ENCODE measurements at regions not wholly inside any gene's neighbourhood (a gene's known extent, or its start where the extent isn't known, plus 50 kb on each side); places are given as distances from the start of the nearest gene placed in this dataset.

- no peak for DNase-seq
Observed at GRCh38 chr2:8574196-8575037, 107.4 kb upstream of the ID2 start.

GRCh38 chr2:8575038-8575833 lies 106.6 kb upstream of the ID2 start:
- DNase-seq, result peak; percentile 73

GRCh38 chr2:8575834-8576423 lies 105.9 kb upstream of the ID2 start:
- peak; percentile 34 for DNase-seq

GRCh38 chr2:8576525-8577167 lies 105.2 kb upstream of the ID2 start:
- peak; percentile 62 for DNase-seq

- DNase-seq, result no peak
Observed at GRCh38 chr2:8577573-8577972, 104.3 kb upstream of the ID2 start.

GRCh38 chr2:8578335-8579244 lies 103.3 kb upstream of the ID2 start:
- no peak for DNase-seq

GRCh38 chr2:8579485-8580085 lies 102.3 kb upstream of the ID2 start:
- no peak for DNase-seq

GRCh38 chr2:8580316-8581233 lies 101.3 kb upstream of the ID2 start:
- DNase-seq, result no peak

- no peak for DNase-seq
Observed at GRCh38 chr2:8581234-8581561, 100.7 kb upstream of the ID2 start.

- DNase-seq, result peak; percentile 62
Observed at GRCh38 chr2:8581601-8582041, 100.2 kb upstream of the ID2 start.

- no peak for DNase-seq
Observed at GRCh38 chr2:8582191-8582590, 99.7 kb upstream of the ID2 start.

GRCh38 chr2:8582651-8583399 lies 99.0 kb upstream of the ID2 start:
- DNase-seq, result no peak

GRCh38 chr2:8583400-8584173 lies 98.3 kb upstream of the ID2 start:
- peak; percentile 96 for DNase-seq

GRCh38 chr2:8584174-8585066 lies 97.4 kb upstream of the ID2 start:
- no peak for DNase-seq

- DNase-seq, result no peak
Observed at GRCh38 chr2:8586457-8587051, 95.3 kb upstream of the ID2 start.

GRCh38 chr2:8587251-8587791 lies 94.5 kb upstream of the ID2 start:
- no peak for DNase-seq
